GM11168 (cell line): ENCODE measurements at regions not wholly inside any gene's neighbourhood (a gene's known extent, or its start where the extent isn't known, plus 50 kb on each side); places are given as distances from the start of the nearest gene placed in this dataset.

Experiments used
- in situ Hi-C: fragments of 300-500 bp; cut with MboI; formaldehyde crosslinking; loops from one replicate; pipeline ENCODE4 v1.12.0; 2022; ENCODE audit warnings: low sequenced_read_pairs; ENCODE audit not compliant: unreplicated experiment

DNA sequence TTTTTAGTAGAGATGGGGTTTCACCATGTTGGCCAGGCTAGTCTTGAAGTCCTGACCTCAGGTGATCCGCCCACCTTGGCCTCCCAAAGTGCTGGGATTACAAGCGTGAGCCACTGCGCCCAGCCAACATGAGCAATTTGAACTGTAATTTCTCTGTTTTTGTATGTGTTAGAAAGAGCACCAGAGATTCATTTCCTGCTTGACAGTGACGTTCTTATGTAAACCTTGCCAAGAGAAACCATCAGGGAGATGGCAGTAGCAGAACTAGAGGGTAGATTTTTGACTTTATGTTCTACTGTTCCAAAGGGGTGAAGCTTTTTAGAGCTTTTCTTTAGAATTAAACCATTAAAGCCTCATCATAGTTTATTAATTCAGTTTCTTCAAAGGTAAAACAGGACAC lies 148.1 kb upstream of the UMPS start:
- in situ Hi-C loops: no loop called here

DNA sequence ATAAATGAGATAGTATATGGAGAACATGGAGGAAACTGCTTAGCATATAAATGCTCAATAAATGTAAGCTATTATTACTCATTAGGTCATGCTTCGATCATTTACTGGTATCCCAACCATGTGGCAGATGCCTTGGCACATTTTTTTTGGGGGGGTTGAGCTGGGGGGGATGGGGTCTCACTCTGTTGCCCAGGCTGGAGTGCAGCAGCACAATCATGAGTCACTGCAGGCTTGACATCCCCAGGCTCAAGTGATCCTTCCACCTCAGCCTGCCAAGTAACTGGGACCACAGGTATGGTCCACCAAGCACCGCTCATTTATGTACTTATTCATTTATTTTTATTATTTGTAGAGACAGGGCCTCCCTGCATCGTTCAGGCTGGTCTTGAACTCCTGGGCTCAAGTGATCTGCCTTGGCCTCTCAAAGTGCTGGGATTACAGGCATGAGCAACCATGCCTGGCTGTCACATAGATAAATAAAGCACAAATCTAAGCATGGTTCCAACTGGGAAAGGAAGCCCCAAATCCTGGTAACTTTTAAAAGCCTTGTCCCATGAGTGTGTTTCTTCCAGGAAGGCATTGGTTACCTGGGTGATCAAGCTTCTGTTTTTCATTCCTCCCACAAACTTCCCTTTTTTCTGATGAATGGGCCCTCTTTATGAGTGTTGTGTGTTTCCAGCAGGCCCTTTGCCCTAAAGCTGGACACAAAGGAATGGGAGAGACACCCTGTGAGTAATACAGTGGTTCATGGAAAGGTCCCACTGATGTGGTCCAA lies 147.4 kb upstream of the UMPS start:
- in situ Hi-C loops: no loop called here

DNA sequence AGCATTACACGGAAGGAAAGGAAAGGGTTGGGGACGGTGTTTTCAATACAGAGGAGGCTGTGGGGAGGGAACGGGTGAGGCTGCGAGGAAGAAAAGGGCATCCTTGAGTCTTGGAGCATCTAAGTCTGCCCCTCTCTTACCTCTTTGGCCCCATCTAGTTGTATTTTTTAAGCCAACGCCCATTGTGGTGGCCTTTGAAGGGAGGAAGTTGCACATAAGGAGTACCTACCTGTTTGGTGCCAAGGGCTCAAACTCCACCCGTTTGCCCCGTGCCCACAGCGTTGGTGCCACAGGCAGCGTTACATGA lies 146.1 kb upstream of the UMPS start:
- in situ Hi-C loops: no loop called here

DNA sequence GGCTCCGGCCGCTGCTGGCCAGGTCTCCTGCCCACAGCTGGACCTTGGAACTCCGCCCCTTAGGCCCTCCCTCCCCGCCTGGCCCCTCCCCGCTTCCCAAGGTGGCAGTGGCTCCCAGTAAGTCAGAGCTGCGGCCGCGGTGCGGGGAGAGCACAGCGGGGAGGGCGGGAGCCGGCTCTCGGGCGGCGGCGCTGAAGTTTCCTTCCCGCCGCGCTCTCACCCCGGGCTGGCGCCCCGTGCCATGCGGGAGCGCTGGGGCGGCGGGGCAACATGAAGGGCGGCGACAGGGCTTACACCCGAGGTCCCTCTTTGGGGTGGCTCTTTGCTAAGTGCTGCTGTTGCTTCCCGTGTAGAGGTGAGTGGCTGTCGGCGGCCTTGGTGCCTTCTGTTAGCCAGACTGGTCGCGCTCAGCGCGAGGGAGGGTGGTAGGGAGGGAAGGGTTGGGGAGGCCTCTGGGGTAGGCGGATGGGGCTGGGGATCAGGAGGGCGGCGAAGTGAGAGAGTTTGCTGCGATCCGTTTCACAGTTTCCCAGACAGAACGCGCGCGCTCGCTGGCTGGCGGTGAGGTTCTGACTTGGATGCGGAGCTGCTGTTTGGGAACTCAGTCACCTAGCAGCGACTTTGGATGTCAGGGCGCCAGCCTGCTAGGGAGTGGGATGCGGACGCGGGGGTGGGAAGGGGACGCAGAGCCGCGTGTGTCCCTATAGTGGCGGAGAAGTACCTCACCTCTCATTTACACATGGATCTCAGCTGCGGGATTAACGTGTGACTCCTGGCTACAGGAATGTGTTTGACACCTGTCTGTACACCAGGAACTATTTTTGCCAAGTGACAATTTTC lies 145.5 kb upstream of the UMPS start:
- in situ Hi-C loops: no loop called here

DNA sequence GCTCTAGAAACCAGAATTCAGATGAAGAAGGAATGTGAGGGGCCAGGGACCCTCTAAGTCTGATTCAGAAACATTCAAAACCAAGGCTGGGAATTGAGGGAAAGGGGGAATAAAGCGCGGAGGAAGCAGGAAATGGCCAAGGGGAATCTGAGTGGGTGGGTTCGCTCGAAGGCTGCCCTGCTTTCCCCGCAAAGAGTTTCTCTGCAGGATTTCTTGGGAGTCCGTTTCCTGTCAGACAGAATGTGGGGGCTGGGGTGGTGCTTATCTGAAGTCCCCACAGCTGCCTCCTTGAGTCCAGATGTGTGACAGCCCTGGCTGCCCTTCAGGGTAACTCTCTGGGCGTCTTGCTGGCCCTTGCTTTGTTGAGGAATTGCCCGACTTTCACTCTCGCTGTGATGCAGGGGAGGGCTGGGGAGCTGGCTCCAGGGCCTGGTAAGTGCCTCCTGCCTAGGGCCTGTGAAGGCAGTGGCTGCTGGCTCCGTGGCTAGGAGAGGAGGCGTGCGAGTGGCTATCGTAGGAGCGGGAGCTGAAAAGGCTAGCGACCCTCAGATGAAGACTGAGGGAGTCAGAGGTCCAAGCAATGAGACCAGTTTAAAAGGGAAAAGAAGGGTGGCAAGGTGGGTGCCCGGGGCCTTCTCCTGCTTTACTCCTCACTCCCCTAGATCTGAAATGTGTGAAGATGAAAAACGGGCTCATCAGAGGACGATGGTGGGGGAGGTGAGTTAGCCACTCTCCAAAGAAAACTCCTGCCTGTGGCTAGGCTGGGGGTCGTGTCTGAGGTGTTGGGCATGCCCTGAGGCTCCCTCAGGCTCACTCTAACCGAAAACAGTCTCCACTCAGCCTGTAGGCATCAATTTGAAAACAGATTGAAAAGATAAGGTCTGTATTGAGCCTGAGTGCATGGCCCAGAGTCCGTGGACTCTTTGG lies 143.9 kb upstream of the UMPS start:
- in situ Hi-C loops: no loop called here

DNA sequence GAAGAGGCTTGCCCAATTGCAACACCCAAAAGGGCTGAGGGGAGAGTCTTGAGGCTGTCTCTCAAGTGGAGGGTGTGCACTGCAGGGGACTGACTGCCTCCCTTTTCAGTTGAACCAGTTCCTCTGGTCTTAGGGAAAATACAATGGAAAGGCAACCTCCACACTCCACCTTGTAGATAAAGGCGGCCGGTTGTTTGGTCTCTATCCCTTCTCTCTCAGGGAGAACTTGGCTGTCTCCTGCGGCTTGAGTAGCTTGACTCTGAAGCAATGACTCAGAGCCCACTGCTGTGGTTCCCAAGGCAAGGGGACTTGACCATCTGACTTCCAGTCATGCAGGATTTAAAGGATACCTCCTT lies 143.2 kb upstream of the UMPS start:
- in situ Hi-C loops: no loop called here

DNA sequence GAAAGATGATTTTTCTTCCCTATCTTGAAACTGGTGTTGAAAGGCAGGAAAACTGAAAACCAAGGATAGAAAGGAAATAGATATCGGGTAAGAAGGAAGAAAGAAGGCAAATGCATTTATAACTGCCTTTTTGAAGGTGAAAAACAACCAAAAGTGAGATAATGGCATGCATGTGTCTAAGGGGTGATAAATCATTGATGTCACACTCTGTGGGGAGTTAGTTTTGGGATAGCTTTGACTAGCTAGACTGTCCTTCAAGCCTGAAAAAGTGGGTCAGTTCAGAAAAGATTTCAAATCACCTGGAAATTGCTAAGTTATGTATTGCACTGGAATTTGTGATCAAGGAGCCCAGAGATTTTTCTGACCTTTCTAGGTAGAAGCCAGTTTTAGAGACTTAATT lies 142.2 kb upstream of the UMPS start:
- in situ Hi-C loops: no loop called here

DNA sequence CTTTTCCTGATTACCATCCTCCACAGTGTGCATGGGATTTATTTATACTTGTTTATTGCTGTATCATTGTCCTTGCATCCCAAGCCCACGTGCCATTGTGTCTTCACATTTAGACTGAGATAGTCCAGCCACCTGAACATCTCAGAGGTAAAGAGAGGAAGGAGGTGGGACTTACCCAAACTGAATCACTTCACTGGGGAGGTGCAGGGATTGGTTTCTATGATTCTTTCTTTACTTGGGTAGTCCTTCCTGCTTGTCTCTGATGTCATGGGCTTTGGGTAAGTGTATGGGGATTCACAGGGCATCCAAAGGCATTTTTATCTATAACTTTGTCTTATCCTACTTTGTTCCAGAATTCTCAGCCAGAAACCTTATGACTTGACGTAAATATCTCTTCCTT lies 141.5 kb upstream of the UMPS start:
- in situ Hi-C loops: no loop called here

DNA sequence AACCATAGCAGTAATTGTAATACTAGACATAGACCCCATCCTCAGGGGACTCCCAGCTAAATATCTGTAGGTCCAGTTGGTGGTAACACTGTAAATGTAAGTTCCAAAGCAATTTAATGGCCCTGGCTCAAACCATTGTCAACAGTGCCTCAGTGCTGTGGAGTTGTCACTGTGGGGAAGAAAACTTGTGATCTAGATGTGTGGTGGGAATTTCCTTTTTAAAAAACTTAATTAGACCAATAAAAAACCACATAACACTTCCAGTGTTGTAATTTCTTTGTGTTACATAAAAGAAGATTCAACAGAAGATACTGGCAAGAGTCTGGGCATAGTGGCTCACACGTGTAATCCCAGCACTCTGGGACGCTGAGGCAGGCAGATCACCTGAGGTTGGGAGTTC lies 138.6 kb upstream of the UMPS start:
- in situ Hi-C loops: no loop called here

DNA sequence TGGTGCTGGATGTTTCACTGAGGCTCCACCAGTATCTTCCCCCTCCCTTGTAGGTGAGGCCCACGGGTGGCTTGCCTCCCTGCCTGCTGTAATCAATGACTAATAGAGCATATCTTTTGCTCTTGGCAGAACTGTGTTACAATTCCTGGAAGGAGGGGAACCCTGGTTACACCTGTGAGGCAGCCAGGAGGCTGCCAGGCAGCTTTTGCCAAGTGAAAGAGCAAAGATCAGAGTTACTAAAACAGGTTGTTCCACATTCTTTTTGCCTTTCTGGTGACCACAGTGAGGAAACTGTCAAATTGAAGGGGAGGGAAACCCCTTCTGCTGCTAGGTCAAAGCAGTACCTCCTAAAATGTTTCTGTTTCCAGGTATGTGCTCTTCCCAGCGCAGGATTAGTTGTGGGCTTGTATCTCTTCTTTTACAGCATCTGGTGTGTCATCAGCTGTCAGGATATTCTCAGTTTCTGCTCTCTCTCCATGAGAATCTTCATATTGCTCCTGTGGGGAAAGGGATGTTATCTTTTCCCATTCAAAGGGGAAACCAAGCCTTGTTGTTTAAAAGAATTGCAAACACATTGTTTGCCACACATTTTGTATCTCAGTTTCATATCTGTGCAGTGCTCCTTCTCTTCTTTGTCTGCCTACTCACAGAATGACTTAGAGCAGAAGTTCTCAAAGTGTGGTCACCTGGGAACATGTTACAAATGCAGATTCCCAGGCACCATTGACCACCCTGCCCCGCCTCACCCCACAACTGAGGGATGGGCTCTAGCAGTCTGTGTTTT lies 137.4 kb upstream of the UMPS start:
- in situ Hi-C loops: no loop called here

DNA sequence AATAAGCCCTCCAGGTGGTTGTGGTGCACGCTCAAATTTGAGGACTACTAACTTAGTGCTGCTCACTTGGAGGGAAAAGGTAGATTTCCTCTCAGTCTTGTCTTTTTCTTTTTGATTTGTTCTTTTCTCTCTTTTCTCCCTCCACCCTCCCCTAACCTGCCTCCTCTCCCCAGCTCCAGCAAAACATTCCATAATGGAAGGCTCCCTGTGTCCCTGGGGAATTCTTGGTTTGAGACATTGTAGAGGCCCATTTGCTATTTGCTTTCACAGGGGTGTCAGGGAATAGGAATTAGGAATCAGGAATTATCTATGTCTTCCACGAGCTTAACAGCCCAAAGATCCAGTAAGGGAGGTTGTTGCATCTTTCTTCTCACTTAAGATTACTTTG lies 136.8 kb upstream of the UMPS start:
- in situ Hi-C loops: no loop called here

DNA sequence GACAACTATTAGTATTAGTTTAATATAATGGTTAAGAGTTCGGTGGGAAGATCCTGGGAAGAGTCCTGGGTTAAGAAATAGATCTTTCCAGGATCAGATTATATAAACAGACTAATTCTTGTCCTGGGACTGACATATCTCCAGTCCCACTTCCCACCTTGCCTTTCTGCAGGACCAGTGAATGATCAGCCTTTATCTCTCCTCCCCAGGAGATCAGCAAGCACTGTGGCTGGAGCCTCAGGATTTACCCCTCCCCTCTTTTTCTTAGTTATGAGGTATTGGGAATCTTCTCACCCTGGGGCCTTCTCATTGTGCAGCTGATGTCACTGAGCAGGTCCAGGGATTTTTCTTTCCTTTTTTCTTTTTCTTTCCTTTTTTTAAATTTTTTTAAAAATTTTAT lies 135.7 kb upstream of the UMPS start:
- in situ Hi-C loops: no loop called here

DNA sequence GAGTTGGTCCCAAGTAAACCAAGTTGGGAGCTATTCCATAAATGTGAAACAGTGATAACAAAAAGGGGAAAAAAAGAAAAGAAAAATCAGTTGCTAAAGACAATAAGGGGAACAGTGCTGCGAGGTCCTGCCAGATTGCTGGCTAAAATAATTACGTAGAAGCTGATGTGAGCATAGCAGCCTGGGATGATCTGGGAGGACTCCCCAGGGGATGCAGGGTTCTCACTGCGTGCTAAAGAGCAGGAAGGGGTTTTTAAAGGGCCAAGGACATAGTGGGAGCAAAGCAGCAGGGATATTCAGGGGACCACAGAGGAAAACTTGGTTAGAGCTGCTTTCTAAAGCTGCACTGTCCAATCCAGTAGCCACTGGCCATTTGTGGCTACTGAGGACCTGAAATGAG lies 133.0 kb upstream of the UMPS start:
- in situ Hi-C loops: no loop called here

DNA sequence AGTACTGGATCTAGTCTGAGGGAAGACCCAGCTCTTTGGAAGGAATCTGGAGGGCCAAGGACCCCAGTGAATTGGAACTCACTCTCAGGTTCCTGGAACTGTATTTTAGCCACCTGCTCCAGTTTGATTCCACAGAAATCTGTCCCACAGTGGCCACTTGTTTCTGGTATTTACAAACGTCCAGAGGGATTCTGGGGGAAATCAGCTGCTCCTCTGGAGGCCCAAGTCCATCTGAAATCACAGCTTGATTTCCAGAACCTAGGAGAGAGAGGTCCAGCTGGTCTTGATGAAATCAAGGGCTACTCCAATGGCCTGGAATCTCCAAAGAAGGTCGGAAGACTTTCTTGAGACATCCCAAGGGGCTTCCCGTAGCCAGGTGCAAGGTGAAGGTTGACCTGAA lies 132.3 kb upstream of the UMPS start:
- in situ Hi-C loops: no loop called here

DNA sequence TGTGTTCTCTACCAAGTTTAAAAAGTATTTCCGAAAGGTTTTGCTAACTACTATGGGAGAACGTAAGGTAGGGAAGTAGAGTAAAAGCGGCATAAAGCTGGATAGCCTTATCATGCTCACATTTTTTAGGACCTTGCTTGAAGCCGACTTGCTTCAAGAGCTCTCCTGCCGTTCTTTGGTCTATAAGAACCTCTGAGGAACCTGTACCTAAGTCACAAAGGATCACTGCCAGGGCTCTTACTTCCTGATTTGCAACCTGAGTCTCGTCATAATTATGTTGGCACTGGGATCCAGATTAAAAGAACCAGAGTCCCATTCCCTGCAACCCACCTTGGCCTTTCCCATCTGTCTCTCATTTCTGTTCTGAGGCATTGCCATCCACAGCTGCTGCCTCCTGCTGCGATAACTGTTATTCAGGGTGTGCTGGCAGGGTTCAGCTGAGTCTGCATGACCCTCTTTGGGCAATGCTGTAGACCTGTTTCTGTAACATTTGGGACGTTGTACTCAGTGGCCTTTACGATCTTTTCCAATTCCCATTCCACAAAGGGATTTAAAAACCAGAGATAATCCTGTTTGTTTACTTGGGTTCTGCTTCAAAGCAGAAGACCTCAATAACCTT lies 131.0 kb upstream of the UMPS start:
- in situ Hi-C loops: no loop called here

DNA sequence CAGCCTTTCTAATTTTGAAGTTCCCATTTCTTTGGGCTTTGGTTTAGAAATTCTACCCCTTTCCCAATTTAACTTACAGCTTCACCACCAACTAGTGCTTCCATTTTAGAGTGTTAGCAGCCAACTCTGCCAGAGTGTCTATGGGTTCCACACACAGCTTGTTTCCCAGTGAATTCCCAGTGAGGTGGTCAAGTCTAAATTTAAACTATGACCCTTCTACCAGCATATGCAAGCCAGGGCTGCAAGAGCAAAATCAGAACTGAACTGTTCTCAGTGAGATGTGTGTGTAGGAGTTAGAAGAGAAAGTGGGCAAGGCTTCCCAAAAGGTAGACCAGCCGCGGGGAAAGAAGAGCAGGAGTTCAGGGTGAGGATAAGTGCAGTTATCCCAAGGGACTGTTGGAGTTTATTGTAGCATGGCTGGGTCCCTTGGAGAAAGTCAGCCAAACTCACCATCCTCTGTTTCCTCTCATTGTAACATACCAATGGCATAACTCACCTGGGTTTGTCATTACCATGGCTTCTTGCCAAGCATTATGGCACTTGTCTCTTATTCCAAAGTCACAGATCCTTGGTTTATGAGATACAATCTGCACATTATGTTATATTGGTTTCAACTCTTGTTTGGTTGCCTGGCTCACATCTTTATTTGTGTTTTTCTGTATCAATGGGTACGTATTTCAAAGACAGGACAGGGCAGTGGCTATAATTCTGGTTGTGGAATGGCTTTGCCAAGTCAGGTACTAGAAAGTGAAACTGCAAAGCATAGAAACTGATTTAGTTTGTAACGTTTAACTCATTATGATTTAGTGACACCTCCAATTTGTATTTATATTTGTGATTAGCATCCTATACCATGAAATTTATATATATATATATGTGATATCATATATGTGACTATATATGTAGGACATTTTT lies 130.2 kb upstream of the UMPS start:
- in situ Hi-C loops: no loop called here

DNA sequence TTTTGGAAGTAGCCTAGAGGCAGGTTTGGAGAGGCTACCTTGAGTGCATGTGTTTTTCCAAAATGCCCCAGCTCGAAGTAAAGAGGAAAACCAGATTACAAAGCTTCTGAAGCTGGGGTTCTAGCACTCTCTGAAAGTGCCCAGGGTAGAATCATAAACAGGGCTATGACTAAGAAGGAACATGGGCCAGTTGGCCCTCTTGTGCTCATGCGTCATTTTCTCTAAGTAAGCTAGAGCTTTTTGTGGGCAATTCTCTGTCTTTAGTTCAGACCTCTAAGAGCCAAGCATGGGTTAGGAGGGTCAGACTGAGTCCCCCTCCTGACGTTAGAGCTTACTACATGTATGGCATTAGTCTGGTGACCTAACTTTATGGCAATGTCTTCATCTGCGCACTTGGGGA lies 129.5 kb upstream of the UMPS start:
- in situ Hi-C loops: no loop called here

DNA sequence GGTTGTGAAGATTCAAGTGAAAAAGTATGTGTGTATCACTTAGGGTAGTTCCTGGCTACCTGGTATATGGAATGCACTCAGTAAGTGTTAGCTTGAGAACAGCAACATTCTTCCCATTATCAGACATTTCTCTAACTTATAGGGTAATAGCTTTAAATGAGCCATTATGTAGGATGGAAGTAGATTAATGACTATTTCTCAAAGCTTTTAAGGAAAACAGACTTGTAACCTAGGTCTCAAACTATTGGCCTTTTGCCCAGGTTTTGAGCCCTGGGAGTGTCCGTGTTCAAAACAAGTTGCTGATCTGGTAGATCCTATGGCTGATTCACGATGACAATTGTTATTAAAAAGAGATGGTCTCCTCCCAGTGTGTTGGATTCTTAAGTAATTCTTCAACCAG lies 129.1 kb upstream of the UMPS start:
- in situ Hi-C loops: no loop called here
